Thoracic aorta (tissue), 2 donors: ENCODE measurements at regions not wholly inside any gene's neighbourhood (a gene's known extent, or its start where the extent isn't known, plus 50 kb on each side); places are given as distances from the start of the nearest gene placed in this dataset.
"Not testable (repeated sequence)": the region's sequence is repeated elsewhere in the genome, so short reads cannot be mapped to it uniquely, and the experiment has no call there.

Source experiments
- ATAC-seq: fragments of 150-250 bp; one replicate; pipeline ENCODE4 v1.8.0; 2017; ENCODE audit warnings: low read depth; ENCODE audit not compliant: insufficient number of reproducible peaks, low FRiP score
- DNase-seq: peaks from one replicate; pipeline ENCODE4 v3.0.0-alpha.2; 2020; ENCODE audit warnings: low spot score
- H3K27ac ChIP-seq, 2 donors: fragments of 200-600 bp; sonication (generic); 1 replicate in 1 of 2; 2 replicates in 1 of 2; pipeline ENCODE4 v1.5.1; 2016; ENCODE audit warnings: mild to moderate bottlenecking in 2 of 2, moderate library complexity in 2 of 2
- H3K27me3 ChIP-seq: fragments of 200-600 bp; sonication (generic); replicated peaks from 2 replicates; pipeline ENCODE4 v1.6.0; 2016; ENCODE audit warnings: mild to moderate bottlenecking; ENCODE audit not compliant: insufficient read depth
- H3K36me3 ChIP-seq: fragments of 200-600 bp; sonication (generic); one replicate; pipeline ENCODE4 v1.5.1; 2016
- H3K4me1 ChIP-seq, 2 donors: fragments of 200-600 bp; sonication (generic); 1 replicate in 1 of 2; 2 replicates in 1 of 2; pipeline versions ENCODE4 v1.5.1 to v1.6.0; 2016; ENCODE audit warnings: low read depth in 2 of 2, mild to moderate bottlenecking in 1 of 2; ENCODE audit not compliant: control insufficient read depth in 1 of 2
- H3K4me3 ChIP-seq: fragments of 200-600 bp; sonication (generic); 2 replicates; pipeline ENCODE4 v1.5.1; 2016; ENCODE audit warnings: mild to moderate bottlenecking
- H3K9me3 ChIP-seq: fragments of 200-600 bp; sonication (generic); 2 replicates; pipeline ENCODE4 v1.5.1; 2016
- TF ChIP-seq, protein P1 (sequence below): fragments of 200-600 bp; sonication (generic); IDR thresholded peaks from one replicate; pipeline ENCODE4 v1.5.1; 2019; ENCODE audit warnings: antibody characterized with exemption

DNA sequence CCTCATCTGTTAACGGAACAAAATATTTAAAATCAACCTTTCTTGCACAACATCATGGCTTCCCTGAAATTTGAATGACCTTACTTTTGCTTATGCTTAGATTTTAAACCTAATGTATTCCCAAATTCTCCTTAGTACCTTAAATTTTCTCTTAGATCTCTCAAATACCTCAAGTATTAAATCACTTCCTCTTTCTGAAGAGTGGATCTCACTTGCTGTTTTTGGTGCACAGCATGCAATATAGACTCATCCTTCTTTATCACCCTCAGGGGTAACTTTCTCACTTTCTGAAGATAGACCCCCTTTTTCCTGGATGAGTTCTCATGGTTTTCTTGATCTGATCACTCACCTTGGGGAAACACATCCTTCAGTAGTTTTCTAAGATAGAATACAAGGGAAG is 871.7 kb downstream of the DACH1 start:
- Histone ChIP-seq H3K27ac (no peak overlapping the region), H3K36me3 (no peaks in the 10 kb centered on the region), H3K4me3 (no peak overlapping the region), H3K4me1 (no peaks in the 10 kb centered on the region), H3K27me3 (no peaks in the 10 kb centered on the region), H3K9me3 (no peaks in the 10 kb centered on the region)
- ATAC-seq = no peak
- no peak for DNase-seq
- TF ChIP-seq, protein P1, sequence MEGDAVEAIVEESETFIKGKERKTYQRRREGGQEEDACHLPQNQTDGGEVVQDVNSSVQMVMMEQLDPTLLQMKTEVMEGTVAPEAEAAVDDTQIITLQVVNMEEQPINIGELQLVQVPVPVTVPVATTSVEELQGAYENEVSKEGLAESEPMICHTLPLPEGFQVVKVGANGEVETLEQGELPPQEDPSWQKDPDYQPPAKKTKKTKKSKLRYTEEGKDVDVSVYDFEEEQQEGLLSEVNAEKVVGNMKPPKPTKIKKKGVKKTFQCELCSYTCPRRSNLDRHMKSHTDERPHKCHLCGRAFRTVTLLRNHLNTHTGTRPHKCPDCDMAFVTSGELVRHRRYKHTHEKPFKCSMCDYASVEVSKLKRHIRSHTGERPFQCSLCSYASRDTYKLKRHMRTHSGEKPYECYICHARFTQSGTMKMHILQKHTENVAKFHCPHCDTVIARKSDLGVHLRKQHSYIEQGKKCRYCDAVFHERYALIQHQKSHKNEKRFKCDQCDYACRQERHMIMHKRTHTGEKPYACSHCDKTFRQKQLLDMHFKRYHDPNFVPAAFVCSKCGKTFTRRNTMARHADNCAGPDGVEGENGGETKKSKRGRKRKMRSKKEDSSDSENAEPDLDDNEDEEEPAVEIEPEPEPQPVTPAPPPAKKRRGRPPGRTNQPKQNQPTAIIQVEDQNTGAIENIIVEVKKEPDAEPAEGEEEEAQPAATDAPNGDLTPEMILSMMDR = no peak

GRCh38 chr13:70994191-70994590 is 872.8 kb downstream of the DACH1 start:
- TF ChIP-seq, protein P1 = no peak

GRCh38 chr13:70987043-70987442 is 878.8 kb upstream of the KLHL1 start:
- no peaks in the 10 kb centered on the region for H3K9me3 ChIP-seq
- no peak overlapping the region for H3K27ac ChIP-seq
- ATAC-seq (no peak), DNase-seq (no peak)
- no peaks in the 10 kb centered on the region for H3K36me3 ChIP-seq
- no peak overlapping the region for H3K4me3 ChIP-seq
- no peaks in the 10 kb centered on the region for H3K4me1 ChIP-seq
- TF ChIP-seq, protein P1 = no peak
- H3K27me3 ChIP-seq = no peaks in the 10 kb centered on the region

More at GRCh38 chr13:70994191-70994590, 872.8 kb downstream of the DACH1 start:
- Histone ChIP-seq H3K27me3 (no peaks in the 10 kb centered on the region), H3K9me3 (no peaks in the 10 kb centered on the region), H3K36me3 (no peaks in the 10 kb centered on the region), H3K4me3 (no peak overlapping the region), H3K4me1 (no peaks in the 10 kb centered on the region), H3K27ac (no peak overlapping the region)
- no peak for ATAC-seq
- no peak for DNase-seq

GRCh38 chr13:70985371-70985770 is 877.1 kb upstream of the KLHL1 start:
- H3K36me3 ChIP-seq = no peaks in the 10 kb centered on the region
- TF ChIP-seq, protein P1 = no peak
- ATAC-seq (no peak), DNase-seq (no peak)
- H3K4me1 ChIP-seq = no peaks in the 10 kb centered on the region
- no peaks in the 10 kb centered on the region for H3K9me3 ChIP-seq
- no peak overlapping the region for H3K27ac ChIP-seq
- H3K4me3 ChIP-seq = no peak overlapping the region
- H3K27me3 ChIP-seq = no peaks in the 10 kb centered on the region

DNA sequence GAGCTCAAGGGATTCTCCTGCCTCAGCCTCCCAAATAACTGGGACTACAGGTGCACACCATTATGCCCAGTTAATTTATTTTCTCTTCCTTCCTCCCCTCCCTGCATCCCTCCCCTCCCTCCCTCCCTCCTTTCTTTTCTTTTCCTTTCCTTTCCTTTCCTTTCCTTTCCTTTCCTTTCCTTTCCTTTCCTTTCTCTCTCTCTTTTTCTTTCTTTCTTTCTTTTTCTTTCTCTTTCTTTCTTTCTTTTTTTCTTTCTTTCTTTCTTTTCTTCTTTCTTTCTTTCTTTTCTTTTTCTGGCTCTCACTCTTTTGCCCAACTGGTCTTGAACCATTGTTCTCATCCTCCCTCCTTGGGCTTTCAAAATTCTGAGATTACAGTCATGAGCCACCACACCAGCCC is 873.0 kb upstream of the KLHL1 start:
- not testable (repeated sequence) for H3K9me3 ChIP-seq, H3K4me3 ChIP-seq, H3K27ac ChIP-seq, DNase-seq, ATAC-seq, H3K4me1 ChIP-seq, H3K36me3 ChIP-seq, H3K27me3 ChIP-seq

DNA sequence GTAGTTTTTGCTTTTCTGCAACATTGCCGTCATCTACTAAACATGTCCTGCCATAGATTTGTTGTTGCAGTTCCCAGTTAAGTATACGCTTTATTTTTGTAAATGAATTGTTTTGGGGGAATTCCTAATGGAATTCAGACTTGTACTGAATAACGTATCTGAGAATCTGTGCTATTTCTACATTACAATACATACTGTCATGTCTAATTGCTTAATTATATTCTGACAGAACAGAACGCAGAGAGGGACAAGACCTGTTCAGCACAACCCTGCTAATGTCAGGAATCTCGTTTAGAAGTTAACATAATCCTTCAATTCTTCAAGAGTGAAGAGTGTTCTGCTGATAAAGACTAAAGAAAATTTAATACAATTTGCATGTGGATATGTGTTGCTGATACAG is 861.1 kb upstream of the KLHL1 start:
- TF ChIP-seq, protein P1 = no peak
- no peak overlapping the region for H3K4me3 ChIP-seq
- H3K27me3 ChIP-seq = no peaks in the 10 kb centered on the region
- no peak for ATAC-seq
- no peaks in the 10 kb centered on the region for H3K9me3 ChIP-seq
- DNase-seq = no peak
- no peaks in the 10 kb centered on the region for H3K36me3 ChIP-seq
- H3K4me1 ChIP-seq = no peaks in the 10 kb centered on the region
- H3K27ac ChIP-seq = no peak overlapping the region
